ENCODE measurements at regions not wholly inside any gene's neighbourhood (a gene's known extent, or its start where the extent isn't known, plus 50 kb on each side); places are given as distances from the start of the nearest gene placed in this dataset.

DNA sequence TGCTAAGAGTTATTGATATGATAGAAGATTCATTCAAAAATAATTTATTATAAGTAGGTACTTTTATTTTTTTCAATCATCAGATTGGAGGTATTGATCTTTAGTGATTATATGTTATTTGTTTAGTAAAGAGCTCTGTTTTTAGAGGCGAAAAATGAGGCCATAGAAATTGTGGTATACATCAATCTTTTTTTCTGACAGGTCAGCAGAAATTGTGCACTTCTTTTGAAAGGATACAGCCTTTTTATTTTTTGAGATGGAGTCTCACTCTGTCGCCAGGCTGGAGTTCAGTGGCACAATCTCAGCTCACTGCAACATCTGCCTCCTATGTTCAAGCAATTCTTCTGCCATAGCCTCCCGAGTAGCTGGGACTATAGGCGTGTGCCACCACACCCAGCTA, 292.1 kb downstream of the BAMBI start:
- TF ChIP-seq CTCF (IDR thresholded peaks at IDR 0.05; ENCODE audit: low read depth, low read length, poor library complexity, severe bottlenecking) (no peak), EZH2phosphoT487 (IDR thresholded peaks at IDR 0.05; ENCODE audit: borderline replicate concordance, low read length) (no peak)

Data from DOHH2 (cell line).